ENCODE measurements at regions not wholly inside any gene's neighbourhood (a gene's known extent, or its start where the extent isn't known, plus 50 kb on each side); places are given as distances from the start of the nearest gene placed in this dataset.
"Not testable (repeated sequence)": the region's sequence is repeated elsewhere in the genome, so short reads cannot be mapped to it uniquely, and the experiment has no call there.

- H3K4me3 Mint-ChIP-seq: no peak overlapping the region
- intact Hi-C loops (cut with micrococcal nuclease): no loop called here
These were observed 101.9 kb upstream of the GALNT15 start for GRCh38 chr3:16072420-16073110.

GRCh38 chr3:16073203-16073602, 101.3 kb upstream of the GALNT15 start:
- Mint-ChIP-seq H3K4me3 (no peak overlapping the region), H3K9me3 (peaks cover 22% of the 10 kb centered on the region), H3K4me1 (ENCODE audit: low read depth) (no peaks in the 10 kb centered on the region), H3K27me3 (ENCODE audit: insufficient read depth) (no peaks in the 10 kb centered on the region), H3K27ac (no peak overlapping the region), H3K36me3 (ENCODE audit: low read depth) (no peaks in the 10 kb centered on the region)
- intact Hi-C loops (cut with micrococcal nuclease): no loop called here
- no peak for DNase-seq (ENCODE audit: low spot score)

More at GRCh38 chr3:16072420-16073110, 101.9 kb upstream of the GALNT15 start:
- Mint-ChIP-seq H3K36me3 (ENCODE audit: low read depth) (no peaks in the 10 kb centered on the region), H3K27ac (no peak overlapping the region), H3K9me3 (peaks cover 17% of the 10 kb centered on the region), H3K4me1 (ENCODE audit: low read depth) (no peaks in the 10 kb centered on the region), H3K27me3 (ENCODE audit: insufficient read depth) (no peaks in the 10 kb centered on the region)
- DNase-seq (ENCODE audit: low spot score): no peak

- H3K4me1 Mint-ChIP-seq (ENCODE audit: low read depth); H3K27ac Mint-ChIP-seq; H3K4me3 Mint-ChIP-seq; H3K27me3 Mint-ChIP-seq (ENCODE audit: insufficient read depth); intact Hi-C loops (cut with micrococcal nuclease); H3K36me3 Mint-ChIP-seq (ENCODE audit: low read depth); DNase-seq (ENCODE audit: low spot score): not testable (repeated sequence)
- H3K9me3 Mint-ChIP-seq: peaks cover 23% of the 10 kb centered on the region
These were observed 100.3 kb upstream of the GALNT15 start for GRCh38 chr3:16073990-16074671.

- peaks cover 29% of the 10 kb centered on the region for H3K9me3 Mint-ChIP-seq
- H3K27me3 Mint-ChIP-seq (ENCODE audit: insufficient read depth): no peaks in the 10 kb centered on the region
- H3K4me3 Mint-ChIP-seq: no peak overlapping the region
- DNase-seq (ENCODE audit: low spot score): no peak
- intact Hi-C loops (cut with micrococcal nuclease): no loop called here
- H3K4me1 Mint-ChIP-seq (ENCODE audit: low read depth): no peaks in the 10 kb centered on the region
- no peaks in the 10 kb centered on the region for H3K36me3 Mint-ChIP-seq (ENCODE audit: low read depth)
- no peak overlapping the region for H3K27ac Mint-ChIP-seq
These were observed 98.8 kb upstream of the GALNT15 start for GRCh38 chr3:16075647-16076046.

- DNase-seq (ENCODE audit: low spot score): no peak
- Mint-ChIP-seq H3K4me3 (no peak overlapping the region), H3K36me3 (ENCODE audit: low read depth) (no peaks in the 10 kb centered on the region), H3K27me3 (ENCODE audit: insufficient read depth) (no peaks in the 10 kb centered on the region), H3K9me3 (peaks cover 30% of the 10 kb centered on the region), H3K4me1 (ENCODE audit: low read depth) (no peaks in the 10 kb centered on the region), H3K27ac (no peak overlapping the region)
- intact Hi-C loops (cut with micrococcal nuclease): no loop called here
These were observed 97.9 kb upstream of the GALNT15 start for GRCh38 chr3:16076564-16076963.

GRCh38 chr3:16077146-16077545, 97.3 kb upstream of the GALNT15 start:
- intact Hi-C loops (cut with micrococcal nuclease); H3K36me3 Mint-ChIP-seq (ENCODE audit: low read depth); H3K27ac Mint-ChIP-seq; DNase-seq (ENCODE audit: low spot score); H3K4me1 Mint-ChIP-seq (ENCODE audit: low read depth); H3K27me3 Mint-ChIP-seq (ENCODE audit: insufficient read depth); H3K4me3 Mint-ChIP-seq: not testable (repeated sequence)
- H3K9me3 Mint-ChIP-seq: peaks cover 30% of the 10 kb centered on the region

- H3K27ac Mint-ChIP-seq; H3K27me3 Mint-ChIP-seq (ENCODE audit: insufficient read depth); intact Hi-C loops (cut with micrococcal nuclease); H3K4me3 Mint-ChIP-seq; DNase-seq (ENCODE audit: low spot score); H3K36me3 Mint-ChIP-seq (ENCODE audit: low read depth); H3K4me1 Mint-ChIP-seq (ENCODE audit: low read depth): not testable (repeated sequence)
- peaks cover 33% of the 10 kb centered on the region for H3K9me3 Mint-ChIP-seq
These were observed 96.8 kb upstream of the GALNT15 start for GRCh38 chr3:16077681-16078080.

- intact Hi-C loops (cut with micrococcal nuclease): no loop called here
- Mint-ChIP-seq H3K27ac (no peak overlapping the region), H3K36me3 (ENCODE audit: low read depth) (no peaks in the 10 kb centered on the region), H3K4me1 (ENCODE audit: low read depth) (no peaks in the 10 kb centered on the region), H3K9me3 (peaks cover 33% of the 10 kb centered on the region), H3K27me3 (ENCODE audit: insufficient read depth) (no peaks in the 10 kb centered on the region), H3K4me3 (no peak overlapping the region)
- no peak for DNase-seq (ENCODE audit: low spot score)
These were observed 95.0 kb upstream of the GALNT15 start for GRCh38 chr3:16079519-16079918.

GRCh38 chr3:16081661-16082060, 92.8 kb upstream of the GALNT15 start:
- Mint-ChIP-seq H3K27ac (no peak overlapping the region), H3K4me1 (ENCODE audit: low read depth) (no peaks in the 10 kb centered on the region), H3K4me3 (no peak overlapping the region), H3K27me3 (ENCODE audit: insufficient read depth) (peaks cover 3% of the 10 kb centered on the region), H3K9me3 (peaks cover 33% of the 10 kb centered on the region), H3K36me3 (ENCODE audit: low read depth) (no peaks in the 10 kb centered on the region)
- no peak for DNase-seq (ENCODE audit: low spot score)
- intact Hi-C loops (cut with micrococcal nuclease): no loop called here

- H3K27me3 Mint-ChIP-seq (ENCODE audit: insufficient read depth): peaks cover 3% of the 10 kb centered on the region
- H3K4me1 Mint-ChIP-seq (ENCODE audit: low read depth): no peaks in the 10 kb centered on the region
- DNase-seq (ENCODE audit: low spot score): no peak
- H3K9me3 Mint-ChIP-seq: peaks cover 22% of the 10 kb centered on the region
- no peaks in the 10 kb centered on the region for H3K36me3 Mint-ChIP-seq (ENCODE audit: low read depth)
- H3K27ac Mint-ChIP-seq: no peak overlapping the region
- intact Hi-C loops (cut with micrococcal nuclease): no loop called here
- H3K4me3 Mint-ChIP-seq: no peak overlapping the region
These were observed 89.6 kb upstream of the GALNT15 start for GRCh38 chr3:16084887-16085286.

GRCh38 chr3:16085410-16085809, 89.1 kb upstream of the GALNT15 start:
- H3K27me3 Mint-ChIP-seq (ENCODE audit: insufficient read depth): peaks cover 3% of the 10 kb centered on the region
- intact Hi-C loops (cut with micrococcal nuclease): no loop called here
- no peak for DNase-seq (ENCODE audit: low spot score)
- H3K9me3 Mint-ChIP-seq: peaks cover 21% of the 10 kb centered on the region
- no peak overlapping the region for H3K27ac Mint-ChIP-seq
- H3K4me1 Mint-ChIP-seq (ENCODE audit: low read depth): no peaks in the 10 kb centered on the region
- no peak overlapping the region for H3K4me3 Mint-ChIP-seq
- no peaks in the 10 kb centered on the region for H3K36me3 Mint-ChIP-seq (ENCODE audit: low read depth)

- Mint-ChIP-seq H3K4me3 (no peak overlapping the region), H3K4me1 (ENCODE audit: low read depth) (no peaks in the 10 kb centered on the region), H3K27ac (no peak overlapping the region), H3K36me3 (ENCODE audit: low read depth) (no peaks in the 10 kb centered on the region), H3K9me3 (peaks cover 17% of the 10 kb centered on the region), H3K27me3 (ENCODE audit: insufficient read depth) (peaks cover 3% of the 10 kb centered on the region)
- DNase-seq (ENCODE audit: low spot score): no peak
- intact Hi-C loops (cut with micrococcal nuclease): no loop called here
These were observed 88.4 kb upstream of the GALNT15 start for GRCh38 chr3:16085884-16086608.

GRCh38 chr3:16086690-16087089, 87.8 kb upstream of the GALNT15 start:
- Mint-ChIP-seq H3K4me3 (no peak overlapping the region), H3K4me1 (ENCODE audit: low read depth) (no peaks in the 10 kb centered on the region), H3K9me3 (peaks cover 14% of the 10 kb centered on the region), H3K27ac (no peak overlapping the region), H3K36me3 (ENCODE audit: low read depth) (no peaks in the 10 kb centered on the region), H3K27me3 (ENCODE audit: insufficient read depth) (peaks cover 5% of the 10 kb centered on the region)
- intact Hi-C loops (cut with micrococcal nuclease): no loop called here
- no peak for DNase-seq (ENCODE audit: low spot score)

Data from activated T-helper 1 cell treated with anti-CD3 and anti-CD28 coated beads, Interleukin-12 subunit alpha, Interleukin-12 subunit beta, Interleukin-2, Interleukin-4 antibody, amounts not matched to agents 30 ng/mL and 10 ng/mL and 1 ng/mL, durations not matched to agents 14 hours and 24 hours and 36 hours (primary cell).